ENCODE measurements at regions not wholly inside any gene's neighbourhood (a gene's known extent, or its start where the extent isn't known, plus 50 kb on each side); places are given as distances from the start of the nearest gene placed in this dataset.

- TF ChIP-seq, protein P1, sequence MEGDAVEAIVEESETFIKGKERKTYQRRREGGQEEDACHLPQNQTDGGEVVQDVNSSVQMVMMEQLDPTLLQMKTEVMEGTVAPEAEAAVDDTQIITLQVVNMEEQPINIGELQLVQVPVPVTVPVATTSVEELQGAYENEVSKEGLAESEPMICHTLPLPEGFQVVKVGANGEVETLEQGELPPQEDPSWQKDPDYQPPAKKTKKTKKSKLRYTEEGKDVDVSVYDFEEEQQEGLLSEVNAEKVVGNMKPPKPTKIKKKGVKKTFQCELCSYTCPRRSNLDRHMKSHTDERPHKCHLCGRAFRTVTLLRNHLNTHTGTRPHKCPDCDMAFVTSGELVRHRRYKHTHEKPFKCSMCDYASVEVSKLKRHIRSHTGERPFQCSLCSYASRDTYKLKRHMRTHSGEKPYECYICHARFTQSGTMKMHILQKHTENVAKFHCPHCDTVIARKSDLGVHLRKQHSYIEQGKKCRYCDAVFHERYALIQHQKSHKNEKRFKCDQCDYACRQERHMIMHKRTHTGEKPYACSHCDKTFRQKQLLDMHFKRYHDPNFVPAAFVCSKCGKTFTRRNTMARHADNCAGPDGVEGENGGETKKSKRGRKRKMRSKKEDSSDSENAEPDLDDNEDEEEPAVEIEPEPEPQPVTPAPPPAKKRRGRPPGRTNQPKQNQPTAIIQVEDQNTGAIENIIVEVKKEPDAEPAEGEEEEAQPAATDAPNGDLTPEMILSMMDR (IDR thresholded peaks at IDR 0.05; ENCODE audit: low read depth, low read length): no peak
Measured at GRCh38 chr3:130627143-130627855, 110.3 kb downstream of the COL6A6 start.

GRCh38 chr3:130627882-130628281, 110.9 kb downstream of the COL6A6 start:
- no peak for DNase-seq (ENCODE audit: extremely low read depth, low read depth)
- TF ChIP-seq, protein P1 (IDR thresholded peaks at IDR 0.05; ENCODE audit: low read depth, low read length): no peak

More at GRCh38 chr3:130627143-130627855, 110.3 kb downstream of the COL6A6 start:
- no peak for DNase-seq (ENCODE audit: extremely low read depth, low read depth)
